ENCODE measurements at regions not wholly inside any gene's neighbourhood (a gene's known extent, or its start where the extent isn't known, plus 50 kb on each side); places are given as distances from the start of the nearest gene placed in this dataset.

DNA sequence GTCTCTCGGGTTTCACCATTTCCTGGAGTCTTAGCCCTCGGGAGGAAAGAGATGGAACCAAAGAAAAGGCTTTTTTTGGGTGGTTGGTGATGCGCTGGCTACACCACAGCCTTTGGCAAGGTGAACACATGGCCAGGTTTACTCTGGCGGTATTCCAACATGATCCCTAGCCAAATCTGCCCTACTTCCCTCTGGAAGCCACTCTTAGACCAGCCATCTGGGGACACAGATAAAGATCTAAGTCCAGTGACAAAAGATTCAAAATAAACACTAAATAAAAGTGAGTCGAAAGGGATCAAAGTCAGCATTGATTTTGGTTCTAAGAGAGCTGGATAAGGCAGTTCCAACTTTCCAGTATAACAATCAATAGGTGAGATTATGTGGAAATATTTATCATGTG, 694.5 kb downstream of the VRK1 start:
- peaks cover 2% of the 10 kb centered on the region; the same call in 1 of the 2 replicates for H3K27me3 Mint-ChIP-seq (ENCODE audit: insufficient read depth)
- no peaks in the 10 kb centered on the region for H3K4me1 Mint-ChIP-seq (ENCODE audit: low read depth)
- DNase-seq, result no peak
- H3K9me3 Mint-ChIP-seq, result peaks cover 75% of the 10 kb centered on the region
- H3K36me3 Mint-ChIP-seq (ENCODE audit: low read depth), result no peaks in the 10 kb centered on the region
- H3K4me3 Mint-ChIP-seq, result no peak overlapping the region
- TF ChIP-seq, protein P1, sequence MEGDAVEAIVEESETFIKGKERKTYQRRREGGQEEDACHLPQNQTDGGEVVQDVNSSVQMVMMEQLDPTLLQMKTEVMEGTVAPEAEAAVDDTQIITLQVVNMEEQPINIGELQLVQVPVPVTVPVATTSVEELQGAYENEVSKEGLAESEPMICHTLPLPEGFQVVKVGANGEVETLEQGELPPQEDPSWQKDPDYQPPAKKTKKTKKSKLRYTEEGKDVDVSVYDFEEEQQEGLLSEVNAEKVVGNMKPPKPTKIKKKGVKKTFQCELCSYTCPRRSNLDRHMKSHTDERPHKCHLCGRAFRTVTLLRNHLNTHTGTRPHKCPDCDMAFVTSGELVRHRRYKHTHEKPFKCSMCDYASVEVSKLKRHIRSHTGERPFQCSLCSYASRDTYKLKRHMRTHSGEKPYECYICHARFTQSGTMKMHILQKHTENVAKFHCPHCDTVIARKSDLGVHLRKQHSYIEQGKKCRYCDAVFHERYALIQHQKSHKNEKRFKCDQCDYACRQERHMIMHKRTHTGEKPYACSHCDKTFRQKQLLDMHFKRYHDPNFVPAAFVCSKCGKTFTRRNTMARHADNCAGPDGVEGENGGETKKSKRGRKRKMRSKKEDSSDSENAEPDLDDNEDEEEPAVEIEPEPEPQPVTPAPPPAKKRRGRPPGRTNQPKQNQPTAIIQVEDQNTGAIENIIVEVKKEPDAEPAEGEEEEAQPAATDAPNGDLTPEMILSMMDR (IDR thresholded peaks at IDR 0.05), result no peak
- H3K27ac Mint-ChIP-seq, result no peak overlapping the region

DNA sequence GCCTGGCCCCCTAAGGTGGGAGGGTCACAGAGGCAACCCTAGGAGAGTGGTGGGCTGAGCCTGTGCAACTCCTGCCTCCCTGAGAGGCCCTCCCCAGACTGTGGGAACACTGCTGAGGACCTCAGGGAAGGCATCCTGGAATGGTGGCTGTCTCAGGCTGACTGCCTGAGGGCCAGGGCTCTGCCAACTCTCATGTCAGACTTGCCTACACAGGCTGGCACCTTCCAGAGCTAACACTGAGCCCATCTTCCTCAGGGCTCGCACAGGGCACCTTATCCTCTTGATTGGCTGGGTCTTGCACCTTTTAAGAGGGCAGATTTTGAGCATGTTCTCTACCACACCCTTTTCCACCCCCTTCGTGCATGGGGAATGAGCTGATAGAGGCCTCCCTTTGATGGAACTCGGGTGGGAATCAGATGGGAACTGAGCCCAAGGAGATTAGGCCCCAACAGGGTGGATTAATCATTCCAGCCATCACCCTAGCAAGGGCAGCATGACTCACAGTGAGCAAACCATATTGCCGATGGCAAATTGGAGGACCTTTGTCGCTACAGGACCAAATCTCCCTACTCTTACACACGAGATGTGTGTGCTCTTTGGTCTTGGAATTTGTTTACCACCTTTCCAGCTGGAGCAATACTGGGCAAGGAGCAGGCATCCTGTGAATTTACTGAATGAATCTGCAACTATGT, 702.8 kb downstream of the VRK1 start:
- Mint-ChIP-seq H3K9me3 (peaks cover 73% of the 10 kb centered on the region), H3K4me3 (no peak overlapping the region), H3K36me3 (ENCODE audit: low read depth) (no peaks in the 10 kb centered on the region), H3K27me3 (ENCODE audit: insufficient read depth) (peaks cover 2% of the 10 kb centered on the region; the same call in 1 of the 2 replicates), H3K4me1 (ENCODE audit: low read depth) (no peaks in the 10 kb centered on the region), H3K27ac (no peak overlapping the region)
- TF ChIP-seq, protein P1 (IDR thresholded peaks at IDR 0.05), result no peak
- no peak for DNase-seq

DNA sequence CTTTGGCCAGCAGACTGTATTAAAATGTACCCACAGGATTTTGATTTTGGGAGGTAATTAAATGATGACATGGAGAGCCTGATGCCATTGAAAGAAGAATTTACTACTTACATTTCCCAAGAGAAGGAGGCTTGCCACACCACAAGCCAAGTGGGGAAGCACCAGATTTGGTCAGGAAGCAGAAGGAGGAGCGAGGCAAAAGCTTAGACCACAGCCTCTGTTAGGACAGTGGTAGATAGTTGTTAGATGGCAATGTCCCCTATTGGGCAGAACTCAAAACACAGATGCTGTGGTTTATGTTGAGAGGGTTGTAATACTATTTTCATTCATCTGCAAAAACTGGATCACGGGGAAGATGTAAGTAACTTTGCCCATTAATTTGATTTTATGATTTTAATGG, 709.4 kb downstream of the VRK1 start:
- Mint-ChIP-seq H3K4me3 (no peak overlapping the region), H3K4me1 (ENCODE audit: low read depth) (no peaks in the 10 kb centered on the region), H3K9me3 (peaks cover 68% of the 10 kb centered on the region), H3K27me3 (ENCODE audit: insufficient read depth) (no peaks in the 10 kb centered on the region; the same call in 1 of the 2 replicates), H3K27ac (no peak overlapping the region), H3K36me3 (ENCODE audit: low read depth) (peaks cover 9% of the 10 kb centered on the region)
- TF ChIP-seq, protein P1 (IDR thresholded peaks at IDR 0.05), result no peak
- DNase-seq, result no peak

DNA sequence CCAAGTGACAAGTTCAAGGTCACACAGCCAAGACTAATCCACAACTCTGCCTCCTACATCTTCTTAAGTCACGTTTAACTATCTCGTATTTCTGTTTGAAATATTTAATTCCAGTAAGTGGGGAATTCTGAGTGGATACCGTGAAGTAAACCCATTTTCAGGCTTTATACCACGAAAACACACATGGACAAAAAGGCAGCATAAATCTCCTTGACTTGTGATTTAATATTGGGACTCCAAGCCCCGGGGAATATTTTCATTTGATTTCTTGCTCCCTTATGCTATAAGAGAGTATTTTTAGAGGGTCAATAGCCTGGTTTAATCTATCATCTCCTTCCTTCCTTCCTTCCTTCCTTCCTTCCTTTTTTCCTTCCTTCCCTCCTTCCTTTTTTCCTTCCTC, 716.7 kb downstream of the VRK1 start:
- Mint-ChIP-seq H3K4me1 (ENCODE audit: low read depth) (no peaks in the 10 kb centered on the region), H3K9me3 (peaks cover 54% of the 10 kb centered on the region), H3K36me3 (ENCODE audit: low read depth) (peaks cover 4% of the 10 kb centered on the region; the same call in 1 of the 2 replicates), H3K4me3 (no peak overlapping the region), H3K27ac (no peak overlapping the region), H3K27me3 (ENCODE audit: insufficient read depth) (no peaks in the 10 kb centered on the region)
- TF ChIP-seq, protein P1 (IDR thresholded peaks at IDR 0.05), result no peak
- no peak for DNase-seq

DNA sequence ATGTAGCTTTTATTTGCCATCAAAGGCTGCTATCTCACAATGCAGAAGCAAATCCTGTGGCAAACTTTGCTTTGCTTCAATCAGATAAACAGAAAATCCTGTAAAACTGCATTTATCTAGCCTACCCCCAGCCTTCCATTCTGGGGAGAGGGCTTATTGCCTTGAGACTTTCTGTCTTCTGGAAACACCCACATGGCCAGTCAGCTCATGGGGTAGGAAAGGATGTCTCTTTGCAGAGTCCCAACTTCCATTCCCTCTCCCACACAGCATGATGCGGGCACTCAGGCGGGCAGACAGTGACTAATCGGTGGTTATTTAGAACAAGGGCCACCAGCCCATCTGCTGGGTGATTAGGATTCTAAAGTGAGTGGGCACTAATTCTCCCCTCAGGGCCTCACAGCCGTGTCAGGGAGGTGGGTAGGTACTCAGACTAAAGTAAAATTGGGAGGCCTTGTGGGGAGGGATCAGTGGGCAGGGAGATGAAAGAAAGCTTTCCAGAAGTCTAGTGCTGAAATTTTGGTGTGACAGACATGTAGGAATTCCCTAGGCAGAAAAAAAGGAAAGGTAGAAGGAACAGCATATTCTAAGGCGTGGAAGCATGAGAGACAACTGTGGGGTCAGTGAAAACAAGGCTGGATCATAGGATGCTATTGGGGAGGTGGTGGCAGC, 720.5 kb downstream of the VRK1 start:
- H3K27ac Mint-ChIP-seq, result no peak overlapping the region
- no peaks in the 10 kb centered on the region for H3K27me3 Mint-ChIP-seq (ENCODE audit: insufficient read depth)
- H3K4me3 Mint-ChIP-seq, result no peak overlapping the region
- TF ChIP-seq, protein P1 (IDR thresholded peaks at IDR 0.05), result no peak
- H3K4me1 Mint-ChIP-seq (ENCODE audit: low read depth), result no peaks in the 10 kb centered on the region
- H3K9me3 Mint-ChIP-seq, result peaks cover 41% of the 10 kb centered on the region
- H3K36me3 Mint-ChIP-seq (ENCODE audit: low read depth), result no peaks in the 10 kb centered on the region
- DNase-seq, result no peak
